ENCODE measurements at regions not wholly inside any gene's neighbourhood (a gene's known extent, or its start where the extent isn't known, plus 50 kb on each side); places are given as distances from the start of the nearest gene placed in this dataset.

GRCh38 chr19:31880283-31880682, 465.1 kb upstream of the ZNF507 start:
- H3K27me3 ChIP-seq = no peaks in the 10 kb centered on the region
- H3K9me3 ChIP-seq = no peaks in the 10 kb centered on the region
- no peak overlapping the region for H3K4me3 ChIP-seq
- TF ChIP-seq POLR2A (IDR thresholded peaks at IDR 0.05) = no peak
- TF ChIP-seq CTCF (IDR thresholded peaks at IDR 0.05) = no peak
- TF ChIP-seq POLR2AphosphoS5 (IDR thresholded peaks at IDR 0.05; ENCODE audit: insufficient read depth in 1 of 2, low read depth in 1 of 2) = no peak
- intact Hi-C loops (cut with DNase I) = no loop called here
- H3K36me3 ChIP-seq = no peaks in the 10 kb centered on the region
- no peak overlapping the region for H3K27ac ChIP-seq
- no peak for DNase-seq (ENCODE audit: extremely low spot score in 2 of 2)
- H3K4me1 ChIP-seq = no peaks in the 10 kb centered on the region

- no peaks in the 10 kb centered on the region for H3K9me3 ChIP-seq
- H3K4me1 ChIP-seq = no peaks in the 10 kb centered on the region
- H3K27me3 ChIP-seq = no peaks in the 10 kb centered on the region
- H3K4me3 ChIP-seq = no peak overlapping the region
- DNase-seq (ENCODE audit: extremely low spot score in 2 of 2) = no peak
- H3K27ac ChIP-seq = no peak overlapping the region
- H3K36me3 ChIP-seq = no peaks in the 10 kb centered on the region
- intact Hi-C loops (cut with DNase I) = no loop called here
- no peak for TF ChIP-seq POLR2AphosphoS5 (IDR thresholded peaks at IDR 0.05; ENCODE audit: insufficient read depth in 1 of 2, low read depth in 1 of 2)
- TF ChIP-seq CTCF (IDR thresholded peaks at IDR 0.05) = no peak
- TF ChIP-seq POLR2A (IDR thresholded peaks at IDR 0.05) = no peak
These were observed 463.4 kb upstream of the ZNF507 start for GRCh38 chr19:31881988-31882387.

- DNase-seq (ENCODE audit: extremely low spot score in 2 of 2) = no peak
- Histone ChIP-seq H3K9me3 (no peaks in the 10 kb centered on the region), H3K4me3 (no peak overlapping the region), H3K4me1 (no peaks in the 10 kb centered on the region), H3K27me3 (no peaks in the 10 kb centered on the region), H3K27ac (no peak overlapping the region), H3K36me3 (no peaks in the 10 kb centered on the region)
- TF ChIP-seq POLR2AphosphoS5 (IDR thresholded peaks at IDR 0.05; ENCODE audit: insufficient read depth in 1 of 2, low read depth in 1 of 2) (no peak), CTCF (IDR thresholded peaks at IDR 0.05) (no peak)
- intact Hi-C loops (cut with DNase I) = no loop called here
These were observed 462.7 kb upstream of the ZNF507 start for GRCh38 chr19:31882709-31883108.

- intact Hi-C loops (cut with DNase I) = no loop called here
- Histone ChIP-seq H3K27ac (no peak overlapping the region), H3K4me3 (no peak overlapping the region), H3K36me3 (no peaks in the 10 kb centered on the region), H3K9me3 (no peaks in the 10 kb centered on the region), H3K4me1 (no peaks in the 10 kb centered on the region), H3K27me3 (no peaks in the 10 kb centered on the region)
- DNase-seq (ENCODE audit: extremely low spot score in 2 of 2) = no peak
- no peak for TF ChIP-seq POLR2A (IDR thresholded peaks at IDR 0.05)
- no peak for TF ChIP-seq POLR2AphosphoS5 (IDR thresholded peaks at IDR 0.05; ENCODE audit: insufficient read depth in 1 of 2, low read depth in 1 of 2)
- no peak for TF ChIP-seq CTCF (IDR thresholded peaks at IDR 0.05)
These were observed 462.0 kb upstream of the ZNF507 start for GRCh38 chr19:31883296-31883990.

- no peaks in the 10 kb centered on the region for H3K27me3 ChIP-seq
- TF ChIP-seq POLR2AphosphoS5 (IDR thresholded peaks at IDR 0.05; ENCODE audit: insufficient read depth in 1 of 2, low read depth in 1 of 2) (no peak), CTCF (IDR thresholded peaks at IDR 0.05) (no peak), POLR2A (IDR thresholded peaks at IDR 0.05) (no peak)
- intact Hi-C loops (cut with DNase I) = no loop called here
- H3K4me3 ChIP-seq = no peak overlapping the region
- no peaks in the 10 kb centered on the region for H3K4me1 ChIP-seq
- no peaks in the 10 kb centered on the region for H3K36me3 ChIP-seq
- DNase-seq (ENCODE audit: extremely low spot score in 2 of 2) = no peak
- no peaks in the 10 kb centered on the region for H3K9me3 ChIP-seq
- no peak overlapping the region for H3K27ac ChIP-seq
These were observed 460.0 kb upstream of the ZNF507 start for GRCh38 chr19:31885280-31885853.
